ENCODE measurements at regions not wholly inside any gene's neighbourhood (a gene's known extent, or its start where the extent isn't known, plus 50 kb on each side); places are given as distances from the start of the nearest gene placed in this dataset.

GRCh38 chr6:95959261-95959660 is 56.5 kb upstream of the FUT9 start:
- Histone ChIP-seq H3K4me3 (no peak overlapping the region), H3K4me1 (no peaks in the 10 kb centered on the region), H3K27me3 (no peaks in the 10 kb centered on the region), H3K36me3 (replicated peaks in 1 of 2; ENCODE audit: insufficient read depth in 1 of 2, low read depth in 2 of 2) (no peaks in the 10 kb centered on the region), H3K9me3 (no peaks in the 10 kb centered on the region), H3K27ac (no peak overlapping the region)
- ATAC-seq (no peak), DNase-seq (no peak)
- TF ChIP-seq, protein P1, sequence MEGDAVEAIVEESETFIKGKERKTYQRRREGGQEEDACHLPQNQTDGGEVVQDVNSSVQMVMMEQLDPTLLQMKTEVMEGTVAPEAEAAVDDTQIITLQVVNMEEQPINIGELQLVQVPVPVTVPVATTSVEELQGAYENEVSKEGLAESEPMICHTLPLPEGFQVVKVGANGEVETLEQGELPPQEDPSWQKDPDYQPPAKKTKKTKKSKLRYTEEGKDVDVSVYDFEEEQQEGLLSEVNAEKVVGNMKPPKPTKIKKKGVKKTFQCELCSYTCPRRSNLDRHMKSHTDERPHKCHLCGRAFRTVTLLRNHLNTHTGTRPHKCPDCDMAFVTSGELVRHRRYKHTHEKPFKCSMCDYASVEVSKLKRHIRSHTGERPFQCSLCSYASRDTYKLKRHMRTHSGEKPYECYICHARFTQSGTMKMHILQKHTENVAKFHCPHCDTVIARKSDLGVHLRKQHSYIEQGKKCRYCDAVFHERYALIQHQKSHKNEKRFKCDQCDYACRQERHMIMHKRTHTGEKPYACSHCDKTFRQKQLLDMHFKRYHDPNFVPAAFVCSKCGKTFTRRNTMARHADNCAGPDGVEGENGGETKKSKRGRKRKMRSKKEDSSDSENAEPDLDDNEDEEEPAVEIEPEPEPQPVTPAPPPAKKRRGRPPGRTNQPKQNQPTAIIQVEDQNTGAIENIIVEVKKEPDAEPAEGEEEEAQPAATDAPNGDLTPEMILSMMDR (IDR thresholded peaks at IDR 0.05), result no peak
- no peak for TF ChIP-seq POLR2A (IDR thresholded peaks at IDR 0.05)
- intact Hi-C loops (cut with DNase I), result no loop called here

All from body of pancreas (tissue), 4 donors.